NOMO-1 treated with DMSO at 0.1 percent for 48 hours (cell line): ENCODE measurements at regions not wholly inside any gene's neighbourhood (a gene's known extent, or its start where the extent isn't known, plus 50 kb on each side); places are given as distances from the start of the nearest gene placed in this dataset.

Experiments
- DNase-seq: peaks from one replicate; lab custom pipeline; 2025; ENCODE audit not compliant: unreplicated experiment; lab: John Stamatoyannopoulos, UW

GRCh38 chr3:83513051-83513450, 1445.7 kb upstream of the CADM2 start:
- DNase-seq = no peak

- DNase-seq = no peak
Observed at GRCh38 chr3:83513677-83514076, 1445.1 kb upstream of the CADM2 start.

- DNase-seq = no peak
Observed at GRCh38 chr3:83514130-83514914, 1444.5 kb upstream of the CADM2 start.

GRCh38 chr3:83515123-83515522, 1443.7 kb upstream of the CADM2 start:
- no peak for DNase-seq

- peak; percentile 55 for DNase-seq
Observed at GRCh38 chr3:83523470-83524073, 1435.2 kb upstream of the CADM2 start.

GRCh38 chr3:83524901-83525300, 1433.9 kb upstream of the CADM2 start:
- DNase-seq = no peak

GRCh38 chr3:83559082-83559481, 1399.7 kb upstream of the CADM2 start:
- DNase-seq = peak; percentile 70

- no peak for DNase-seq
Observed at GRCh38 chr3:83567935-83568334, 1390.9 kb upstream of the CADM2 start.

- no peak for DNase-seq
Observed at GRCh38 chr3:83581546-83581945, 1377.2 kb upstream of the CADM2 start.

- DNase-seq = peak; percentile 5
Observed at GRCh38 chr3:83601704-83602103, 1357.1 kb upstream of the CADM2 start.

GRCh38 chr3:83622526-83622925, 1336.3 kb upstream of the CADM2 start:
- no peak for DNase-seq

GRCh38 chr3:83625261-83625660, 1333.5 kb upstream of the CADM2 start:
- DNase-seq = no peak

GRCh38 chr3:83628471-83628870, 1330.3 kb upstream of the CADM2 start:
- no peak for DNase-seq

- no peak for DNase-seq
Observed at GRCh38 chr3:83632526-83632925, 1326.3 kb upstream of the CADM2 start.

GRCh38 chr3:83633758-83634157, 1325.0 kb upstream of the CADM2 start:
- no peak for DNase-seq

GRCh38 chr3:83649692-83650091, 1309.1 kb upstream of the CADM2 start:
- no peak for DNase-seq

GRCh38 chr3:83655083-83655482, 1303.7 kb upstream of the CADM2 start:
- no peak for DNase-seq

GRCh38 chr3:83662381-83662960, 1296.3 kb upstream of the CADM2 start:
- no peak for DNase-seq

GRCh38 chr3:83670416-83670815, 1288.4 kb upstream of the CADM2 start:
- no peak for DNase-seq

- no peak for DNase-seq
Observed at GRCh38 chr3:83683937-83684598, 1274.7 kb upstream of the CADM2 start.

GRCh38 chr3:83706669-83707068, 1252.1 kb upstream of the CADM2 start:
- no peak for DNase-seq

GRCh38 chr3:83715307-83715706, 1243.5 kb upstream of the CADM2 start:
- DNase-seq = no peak
